Upper lobe of right lung (tissue), 1 donor: ENCODE measurements at regions not wholly inside any gene's neighbourhood (a gene's known extent, or its start where the extent isn't known, plus 50 kb on each side); places are given as distances from the start of the nearest gene placed in this dataset.

Experiments used
- ATAC-seq: fragments of 200-7000 bp; cut with Tn5 transposase; one replicate; pipeline ENCODE4 v1.9.1; 2020; ENCODE audit warnings: mild to moderate bottlenecking, moderate library complexity
- DNase-seq: peaks from one replicate; pipeline ENCODE4 v3.0.0-alpha.2; 2020
- H3K27ac ChIP-seq: fragments of 200-600 bp; one replicate; pipeline ENCODE4 v1.8.0; 2022
- H3K27me3 ChIP-seq: fragments of 200-600 bp; one replicate; pipeline ENCODE4 v1.8.0; 2022; ENCODE audit warnings: mild to moderate bottlenecking
- H3K36me3 ChIP-seq: fragments of 200-600 bp; one replicate; pipeline ENCODE4 v1.8.0; 2022
- H3K4me1 ChIP-seq: fragments of 200-600 bp; one replicate; pipeline ENCODE4 v1.8.0; 2022
- H3K4me3 ChIP-seq: fragments of 200-600 bp; one replicate; pipeline ENCODE4 v1.8.0; 2022; ENCODE audit warnings: mild to moderate bottlenecking
- H3K9me3 ChIP-seq: fragments of 200-600 bp; one replicate; pipeline ENCODE4 v1.8.0; 2022
- CTCF ChIP-seq: fragments of 200-600 bp; IDR thresholded peaks from one replicate; pipeline ENCODE4 v1.8.0; 2022; ENCODE audit warnings: antibody characterized with exemption
- intact Hi-C: fragments of 100-400 bp; cut with DNase I; formaldehyde crosslinking; loops from one replicate; pipeline ENCODE4 v1.11.0; 2022
- donor health status: DM: no; HTN: yes; CAD: no; lungs with severe emphysema.

GRCh38 chr13:63337041-63337440 lies 1921.4 kb upstream of the PCDH20 start:
- intact Hi-C loops, result no loop called here

GRCh38 chr13:63336549-63336948 lies 1920.9 kb upstream of the PCDH20 start:
- H3K36me3 ChIP-seq, result no peaks in the 10 kb centered on the region
- no peak overlapping the region for H3K27ac ChIP-seq
- DNase-seq, result no peak
- intact Hi-C loops, result no loop called here
- ATAC-seq, result no peak
- no peak overlapping the region for H3K4me3 ChIP-seq
- TF ChIP-seq CTCF, result no peak
- H3K4me1 ChIP-seq, result no peaks in the 10 kb centered on the region
- H3K27me3 ChIP-seq, result no peaks in the 10 kb centered on the region
- no peaks in the 10 kb centered on the region for H3K9me3 ChIP-seq

More at GRCh38 chr13:63337041-63337440, 1921.4 kb upstream of the PCDH20 start:
- Histone ChIP-seq H3K4me1 (no peaks in the 10 kb centered on the region), H3K27me3 (no peaks in the 10 kb centered on the region), H3K9me3 (no peaks in the 10 kb centered on the region), H3K27ac (no peak overlapping the region), H3K4me3 (no peak overlapping the region), H3K36me3 (no peaks in the 10 kb centered on the region)
- DNase-seq (no peak), ATAC-seq (no peak)
- no peak for TF ChIP-seq CTCF

- ATAC-seq (no peak), DNase-seq (no peak)
- H3K4me3 ChIP-seq, result no peak overlapping the region
- H3K4me1 ChIP-seq, result no peaks in the 10 kb centered on the region
- no peaks in the 10 kb centered on the region for H3K27me3 ChIP-seq
- H3K27ac ChIP-seq, result no peak overlapping the region
- no peak for TF ChIP-seq CTCF
- H3K36me3 ChIP-seq, result no peaks in the 10 kb centered on the region
- intact Hi-C loops, result no loop called here
- no peaks in the 10 kb centered on the region for H3K9me3 ChIP-seq
Measured at GRCh38 chr13:63327584-63327983, 1911.9 kb upstream of the PCDH20 start.

- Histone ChIP-seq H3K36me3 (no peaks in the 10 kb centered on the region), H3K4me3 (no peak overlapping the region), H3K27me3 (no peaks in the 10 kb centered on the region), H3K4me1 (no peaks in the 10 kb centered on the region), H3K27ac (no peak overlapping the region), H3K9me3 (no peaks in the 10 kb centered on the region)
- no peak for ATAC-seq
- DNase-seq, result no peak
- intact Hi-C loops, result no loop called here
- TF ChIP-seq CTCF, result no peak
Measured at GRCh38 chr13:63323441-63323840, 1907.8 kb upstream of the PCDH20 start.

- DNase-seq, result no peak
- no peak for TF ChIP-seq CTCF
- no peaks in the 10 kb centered on the region for H3K9me3 ChIP-seq
- no peaks in the 10 kb centered on the region for H3K27me3 ChIP-seq
- no peak overlapping the region for H3K27ac ChIP-seq
- H3K4me3 ChIP-seq, result no peak overlapping the region
- intact Hi-C loops, result no loop called here
- H3K4me1 ChIP-seq, result no peaks in the 10 kb centered on the region
- no peaks in the 10 kb centered on the region for H3K36me3 ChIP-seq
- ATAC-seq, result no peak
Measured at GRCh38 chr13:63311587-63311986, 1895.9 kb upstream of the PCDH20 start.

- Histone ChIP-seq H3K27ac (no peak overlapping the region), H3K27me3 (no peaks in the 10 kb centered on the region), H3K4me1 (no peaks in the 10 kb centered on the region), H3K9me3 (no peaks in the 10 kb centered on the region), H3K4me3 (no peak overlapping the region), H3K36me3 (no peaks in the 10 kb centered on the region)
- DNase-seq (no peak), ATAC-seq (no peak)
- TF ChIP-seq CTCF, result no peak
- intact Hi-C loops, result no loop called here
Measured at GRCh38 chr13:63308549-63309165, 1893.0 kb upstream of the PCDH20 start.
